GM23338 (cell line): ENCODE measurements at regions not wholly inside any gene's neighbourhood (a gene's known extent, or its start where the extent isn't known, plus 50 kb on each side); places are given as distances from the start of the nearest gene placed in this dataset.

Source experiments
- ATAC-seq: fragments of 200-7000 bp; cut with Tn5 transposase; 3 replicates; pipeline ENCODE4 v1.9.1; 2020
- DNase-seq: peaks from one replicate; pipeline ENCODE4 v3.0.0-alpha.2; 2015; ENCODE audit warnings: low spot score
- H2AFZ ChIP-seq: fragments of 200-600 bp; sonication (generic); 2 replicates; pipeline ENCODE4 v1.8.0; 2016; ENCODE audit warnings: antibody characterized with exemption, mild to moderate bottlenecking, moderate library complexity
- H3F3A ChIP-seq: fragments of 200-600 bp; sonication (generic); replicated peaks from 2 replicates; pipeline ENCODE4 v1.8.0; 2017; ENCODE audit warnings: antibody characterized with exemption, mixed run types, low read depth
- H3K27ac ChIP-seq: fragments of 200-600 bp; sonication (generic); 2 replicates; pipeline ENCODE4 v1.6.1; 2016; ENCODE audit warnings: low read depth
- H3K27me3 ChIP-seq: fragments of 200-600 bp; sonication (generic); 2 replicates; pipeline ENCODE4 v1.8.0; 2016; ENCODE audit warnings: mild to moderate bottlenecking, mixed run types, moderate library complexity; ENCODE audit not compliant: insufficient read depth
- H3K36me3 ChIP-seq: fragments of 200-600 bp; sonication (generic); 2 replicates; pipeline ENCODE4 v1.8.0; 2016; ENCODE audit warnings: mild to moderate bottlenecking; ENCODE audit not compliant: insufficient read depth
- H3K4me1 ChIP-seq: fragments of 200-600 bp; sonication (generic); 2 replicates; pipeline ENCODE4 v1.8.0; 2016; ENCODE audit warnings: mild to moderate bottlenecking, moderate library complexity; ENCODE audit not compliant: insufficient read depth
- H3K4me2 ChIP-seq: fragments of 200-600 bp; sonication (generic); 2 replicates; pipeline ENCODE4 v1.7.1; 2017; ENCODE audit warnings: mixed run types
- H3K4me3 ChIP-seq: fragments of 200-600 bp; sonication (generic); 2 replicates; pipeline ENCODE4 v1.6.1; 2016; ENCODE audit warnings: mixed run types
- H3K79me2 ChIP-seq: fragments of 200-600 bp; sonication (generic); replicated peaks from 2 replicates; pipeline ENCODE4 v1.8.0; 2017; ENCODE audit warnings: mild to moderate bottlenecking; ENCODE audit not compliant: insufficient read depth
- H3K9me2 ChIP-seq: fragments of 200-600 bp; sonication (generic); 2 replicates; pipeline ENCODE4 v1.8.0; 2017; ENCODE audit not compliant: insufficient read depth
- H4K20me1 ChIP-seq: fragments of 200-600 bp; sonication (generic); replicated peaks from 2 replicates; pipeline ENCODE4 v1.8.0; 2017; ENCODE audit warnings: mild to moderate bottlenecking; ENCODE audit not compliant: insufficient read depth
- H3K27ac Mint-ChIP-seq: 2 replicates; pipeline ENCODE4 v1.8.0; 2020; ENCODE audit warnings: inconsistent platforms, mild to moderate bottlenecking, moderate library complexity, mixed read lengths
- H3K27me3 Mint-ChIP-seq: 3 replicates; pipeline ENCODE4 v1.8.0; 2022; ENCODE audit warnings: low read depth, mild to moderate bottlenecking, moderate library complexity, mixed read lengths, inconsistent platforms; ENCODE audit not compliant: insufficient read depth, poor library complexity
- H3K36me3 Mint-ChIP-seq: 3 replicates; pipeline ENCODE4 v1.8.0; 2021; ENCODE audit warnings: low read depth, mild to moderate bottlenecking, inconsistent platforms, moderate library complexity, mixed read lengths
- H3K4me1 Mint-ChIP-seq: 3 replicates; pipeline ENCODE4 v1.8.0; 2020; ENCODE audit warnings: mild to moderate bottlenecking, inconsistent platforms, mixed read lengths
- H3K4me3 Mint-ChIP-seq: 3 replicates; pipeline ENCODE4 v1.8.0; 2021; ENCODE audit warnings: moderate library complexity, mild to moderate bottlenecking, inconsistent platforms, mixed read lengths
- H3K9me3 Mint-ChIP-seq: 3 replicates; pipeline ENCODE4 v1.8.0; 2020; ENCODE audit warnings: moderate library complexity, mild to moderate bottlenecking, inconsistent platforms, mixed read lengths
- ETS1 ChIP-seq: IDR thresholded peaks from 2 replicates; pipeline ENCODE4 v1.6.1; 2016; ENCODE audit warnings: antibody characterized with exemption
- NANOG ChIP-seq: IDR thresholded peaks from 2 replicates; pipeline ENCODE4 v1.6.1; 2016; ENCODE audit warnings: antibody characterized with exemption, borderline replicate concordance
- STAT1 ChIP-seq: IDR thresholded peaks from one replicate; pipeline ENCODE4 v1.6.1; 2016; ENCODE audit warnings: antibody characterized with exemption; ENCODE audit not compliant: unreplicated experiment
- ZNF462 ChIP-seq: fragments of 250-450 bp; sonication (Bioruptor Pico); IDR thresholded peaks from 2 replicates; pipeline ENCODE4 v1.5.0; 2020; ENCODE audit warnings: mild to moderate bottlenecking, moderate library complexity

GRCh38 chr3:13972679-13973379, 93.0 kb upstream of the WNT7A start (continued):
- TF ChIP-seq ZNF462 (CRISPR knock-in tag) (no peak), ETS1 (no peak)

- Mint-ChIP-seq H3K36me3 (peaks cover 4% of the 10 kb centered on the region; the same call in 1 of the 3 replicates), H3K9me3 (peaks cover 69% of the 10 kb centered on the region), H3K27me3 (no peaks in the 10 kb centered on the region), H3K27ac (no peak overlapping the region), H3K4me1 (no peaks in the 10 kb centered on the region), H3K4me3 (no peak overlapping the region)
- H3K4me2 ChIP-seq: no peak overlapping the region
- ATAC-seq (no peak), DNase-seq (no peak)
- H3K9me2 ChIP-seq: 0 out of 2 replicates have a peak, but pooled peaks cover 3% of the 10 kb centered on the region
- H2AFZ ChIP-seq: no peak overlapping the region
- H3K4me3 ChIP-seq: no peak overlapping the region
- H3F3A ChIP-seq: no peaks in the 10 kb centered on the region
- H3K27me3 ChIP-seq: no peaks in the 10 kb centered on the region
- no peaks in the 10 kb centered on the region for H4K20me1 ChIP-seq
- no peaks in the 10 kb centered on the region for H3K79me2 ChIP-seq
- no peak overlapping the region for H3K27ac ChIP-seq
- 0 out of 2 replicates have a peak, but pooled peaks cover 2% of the 10 kb centered on the region for H3K36me3 ChIP-seq
- no peaks in the 10 kb centered on the region for H3K4me1 ChIP-seq
- TF ChIP-seq NANOG: no peak
- no peak for TF ChIP-seq STAT1
These were observed 86.4 kb upstream of the WNT7A start for GRCh38 chr3:13966302-13966701.
